CD1c-positive myeloid dendritic cell (primary cell): ENCODE measurements at regions not wholly inside any gene's neighbourhood (a gene's known extent, or its start where the extent isn't known, plus 50 kb on each side); places are given as distances from the start of the nearest gene placed in this dataset.
"Not testable (repeated sequence)": the region's sequence is repeated elsewhere in the genome, so short reads cannot be mapped to it uniquely, and the experiment has no call there.

ENCODE experiments used
- DNase-seq: peaks from one replicate; pipeline ENCODE4 v3.0.0-alpha.2; 2016; ENCODE audit errors: extremely low spot score

DNA sequence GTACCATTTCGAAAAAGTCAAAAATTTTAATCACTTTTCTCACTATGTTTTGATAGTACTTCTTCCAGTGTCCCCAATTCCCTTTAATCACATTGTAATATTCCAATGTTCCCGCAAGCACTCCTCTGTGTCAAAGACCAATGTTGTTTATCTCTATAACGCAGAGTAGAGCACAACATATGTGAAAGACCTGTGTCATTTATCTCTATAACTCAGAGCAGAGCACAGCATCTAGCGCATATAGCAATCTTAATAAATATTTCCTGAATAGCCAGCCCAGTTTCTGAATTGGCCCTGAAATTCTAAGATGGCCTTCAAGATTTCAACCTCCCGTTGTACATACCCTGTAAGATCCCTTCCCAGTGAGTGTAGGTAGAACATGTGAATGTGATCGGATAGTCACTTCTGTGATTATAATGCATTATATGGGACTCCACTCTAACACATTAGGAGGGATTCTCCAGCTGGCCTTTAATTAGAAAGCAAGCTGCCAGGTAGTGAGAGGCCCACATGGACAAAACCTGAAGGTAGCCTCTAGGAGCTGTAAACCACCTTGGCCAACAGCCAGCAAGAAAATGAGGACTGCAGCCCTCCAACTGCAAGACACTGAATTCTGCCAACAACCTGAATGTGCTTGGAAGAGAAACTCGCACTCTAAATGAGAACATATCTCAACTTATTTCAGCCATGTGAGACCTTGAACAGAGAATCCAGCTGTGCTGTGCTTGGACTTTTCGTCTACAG is 238.8 kb upstream of the SYT10 start:
- DNase-seq: no peak

DNA sequence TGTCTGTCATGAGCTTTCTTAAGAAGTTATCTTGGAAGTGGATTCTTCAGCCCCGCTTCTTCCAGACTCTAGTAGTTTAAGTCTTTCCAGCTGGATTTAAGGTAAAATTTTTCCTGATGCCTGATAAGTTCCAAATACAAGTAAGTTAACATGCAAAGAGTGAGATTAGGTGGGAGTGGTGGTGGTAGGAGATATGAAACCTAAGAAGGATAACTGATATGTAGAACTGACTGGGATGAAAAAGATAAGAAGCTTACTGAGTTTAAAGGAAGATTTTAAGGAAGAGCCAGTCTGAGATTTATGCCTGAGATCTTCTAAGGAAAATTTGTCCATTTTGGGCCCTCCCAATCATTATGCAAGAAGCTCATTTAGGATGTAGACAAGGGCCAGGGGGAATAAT is 250.9 kb upstream of the SYT10 start:
- no peak for DNase-seq

DNA sequence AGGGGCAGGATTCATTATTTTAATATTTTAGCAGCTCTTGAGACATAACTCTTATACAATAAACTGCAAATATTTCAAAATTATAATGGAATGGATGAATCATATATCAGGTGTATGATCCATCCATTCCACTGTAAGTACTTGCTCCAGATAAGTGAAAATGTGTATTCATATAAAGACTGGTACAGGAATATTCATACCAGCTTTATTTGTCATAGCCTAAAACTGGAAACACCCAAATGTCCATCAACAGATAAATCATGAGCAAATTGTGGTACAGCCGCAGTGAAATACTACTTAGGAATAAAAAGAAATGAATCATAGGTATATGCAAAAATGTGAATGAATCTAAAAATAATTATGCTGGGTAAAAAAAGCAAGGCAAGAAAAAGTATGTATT is 263.6 kb upstream of the SYT10 start:
- DNase-seq: no peak

DNA sequence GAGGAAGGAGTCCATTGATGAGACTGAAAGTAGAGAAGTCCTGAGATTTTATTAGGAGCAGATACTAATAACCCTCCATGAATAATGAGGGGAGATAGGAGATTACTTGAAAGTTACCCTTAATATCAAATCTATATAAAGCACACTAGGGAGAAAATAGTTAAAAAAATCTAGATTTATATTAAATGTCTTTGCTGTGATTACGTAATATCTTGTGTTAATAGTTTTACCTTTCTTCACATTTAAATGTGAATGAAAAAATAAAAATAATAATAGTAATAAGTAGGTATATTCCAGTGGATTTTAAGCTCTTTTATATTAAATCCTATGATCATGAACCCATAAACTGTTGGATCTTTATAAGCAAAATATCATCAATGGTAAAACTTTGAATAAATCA is 267.3 kb upstream of the SYT10 start:
- DNase-seq: no peak

DNA sequence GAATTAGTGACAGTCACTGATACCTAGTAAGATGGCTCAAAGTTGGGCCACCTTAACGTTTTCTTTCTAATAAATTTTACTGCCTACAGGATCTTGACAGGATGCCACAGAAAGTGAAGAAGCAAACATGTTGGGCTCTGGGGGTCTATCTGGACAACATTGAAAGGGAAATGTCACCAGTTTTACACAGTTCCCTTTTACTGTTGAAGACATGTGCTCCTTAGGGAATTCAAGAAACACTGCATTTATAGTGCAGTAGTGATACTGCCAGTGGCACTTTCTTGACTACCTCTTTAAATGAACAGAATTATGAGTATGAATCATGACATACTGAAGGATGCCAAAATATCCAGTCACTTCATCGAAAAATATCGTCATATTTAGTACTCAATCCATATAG is 269.3 kb upstream of the SYT10 start:
- no peak for DNase-seq

DNA sequence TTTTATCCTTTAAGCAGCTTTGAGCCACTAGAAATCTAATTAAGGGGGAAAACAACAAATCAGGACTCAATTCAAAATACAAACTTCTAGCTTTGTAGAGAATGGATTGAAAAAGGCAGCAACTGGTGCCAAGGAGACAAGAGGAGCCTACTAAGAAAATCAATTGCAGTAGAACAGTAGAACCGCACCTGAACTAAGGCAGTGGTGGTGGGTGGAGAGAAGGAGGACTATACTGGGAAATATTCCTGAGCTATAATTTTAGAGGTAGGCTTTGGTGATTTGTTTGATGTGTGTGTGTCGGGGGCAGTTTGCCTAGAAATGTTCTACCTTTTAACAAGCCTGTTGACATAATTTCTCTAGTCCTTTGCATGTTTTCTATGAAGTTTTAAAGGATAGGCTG is 270.9 kb upstream of the SYT10 start:
- no peak for DNase-seq

DNA sequence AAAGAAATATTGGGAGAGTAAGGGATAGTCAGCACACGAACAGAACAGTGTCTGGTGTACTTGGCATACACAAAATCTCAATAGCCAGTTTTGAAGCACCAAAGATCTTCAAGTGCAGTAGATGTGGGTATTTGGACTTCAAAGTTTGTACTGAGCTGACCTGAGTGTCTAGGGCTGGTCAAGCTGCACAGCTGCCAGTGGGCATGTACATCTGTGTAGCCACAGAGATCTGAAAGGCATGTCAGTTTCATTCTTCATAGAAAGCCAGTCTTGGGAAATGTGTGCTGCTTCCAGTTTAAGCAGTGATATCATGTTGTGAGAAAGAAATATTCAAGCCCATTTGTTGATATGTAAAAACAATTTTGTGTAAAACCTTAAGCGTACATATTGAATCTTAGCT is 279.0 kb upstream of the SYT10 start:
- no peak for DNase-seq

DNA sequence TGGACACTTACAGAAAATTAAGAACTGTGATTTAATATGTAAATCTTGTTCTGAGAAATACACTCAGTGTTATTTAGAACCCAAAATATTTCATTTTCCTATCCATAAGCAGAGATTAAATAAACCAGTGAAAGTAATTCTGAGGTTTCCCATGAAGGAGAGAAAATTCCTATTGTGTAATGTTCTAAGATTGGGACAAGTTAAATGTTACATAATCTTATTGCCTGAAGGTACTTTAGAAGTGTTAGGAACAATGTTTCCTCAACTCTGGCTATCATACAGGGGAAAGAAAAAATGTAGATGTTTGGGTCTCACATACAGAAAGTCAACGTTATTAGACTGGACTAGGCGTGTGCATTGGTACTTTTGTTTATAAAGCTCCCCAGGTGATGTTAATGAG is 281.9 kb upstream of the SYT10 start:
- DNase-seq: no peak

DNA sequence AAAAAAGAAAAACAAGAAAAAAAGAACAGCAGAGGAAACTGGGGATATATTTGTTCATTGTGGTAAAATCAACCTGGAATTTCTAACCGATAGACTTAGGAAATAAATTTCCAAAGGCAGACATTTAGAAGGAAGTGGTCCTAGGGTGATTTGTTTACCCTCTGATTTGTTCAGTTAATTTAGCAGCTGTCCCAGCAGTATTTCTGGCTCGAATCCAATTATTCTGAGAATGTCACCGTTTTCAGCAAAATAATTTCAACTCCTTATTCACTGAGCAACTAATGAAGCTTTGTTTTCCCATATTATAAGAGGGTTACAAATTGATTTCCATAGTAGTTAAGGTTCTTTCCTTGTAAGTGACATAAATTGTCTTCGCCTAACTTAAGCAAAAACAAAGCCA is 285.2 kb upstream of the SYT10 start:
- no peak for DNase-seq

DNA sequence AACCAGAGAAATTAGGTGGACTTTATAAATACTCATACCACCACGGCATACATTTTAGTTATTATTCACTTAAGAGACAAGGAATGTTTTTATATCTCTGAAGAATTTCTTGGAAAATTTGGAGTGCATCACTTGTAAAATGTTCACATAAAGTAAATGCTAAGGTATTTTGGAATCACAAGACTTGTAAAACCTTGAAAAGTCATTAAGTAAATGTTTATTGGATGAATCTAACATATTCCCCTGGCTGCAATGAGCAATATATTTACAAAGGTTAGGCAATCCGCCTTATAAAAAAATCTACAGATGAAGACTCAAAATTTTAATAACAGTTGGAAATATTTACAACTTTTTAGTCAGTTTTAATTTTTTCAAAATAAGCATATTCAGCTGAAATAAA is 287.4 kb upstream of the ALG10 start:
- no peak for DNase-seq

DNA sequence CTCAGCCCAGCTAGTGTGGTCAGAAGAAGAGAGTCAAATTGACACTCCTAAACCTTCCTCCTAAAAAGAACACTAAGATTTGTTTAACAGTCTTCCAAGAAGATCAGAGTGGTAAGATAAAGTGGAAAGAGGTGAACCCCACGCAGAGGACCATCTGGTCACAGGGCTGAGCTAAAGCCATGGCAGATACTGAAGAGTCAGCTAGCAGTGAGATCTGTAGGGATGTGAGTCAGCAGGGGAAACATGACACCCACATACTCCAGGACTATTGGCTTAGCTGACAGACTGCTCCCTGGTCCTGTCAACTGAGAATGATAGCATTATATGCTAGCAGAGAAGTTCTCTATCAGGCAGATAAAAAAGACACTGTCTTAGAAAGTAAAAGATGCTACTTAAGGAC is 269.4 kb upstream of the ALG10 start:
- no peak for DNase-seq

DNA sequence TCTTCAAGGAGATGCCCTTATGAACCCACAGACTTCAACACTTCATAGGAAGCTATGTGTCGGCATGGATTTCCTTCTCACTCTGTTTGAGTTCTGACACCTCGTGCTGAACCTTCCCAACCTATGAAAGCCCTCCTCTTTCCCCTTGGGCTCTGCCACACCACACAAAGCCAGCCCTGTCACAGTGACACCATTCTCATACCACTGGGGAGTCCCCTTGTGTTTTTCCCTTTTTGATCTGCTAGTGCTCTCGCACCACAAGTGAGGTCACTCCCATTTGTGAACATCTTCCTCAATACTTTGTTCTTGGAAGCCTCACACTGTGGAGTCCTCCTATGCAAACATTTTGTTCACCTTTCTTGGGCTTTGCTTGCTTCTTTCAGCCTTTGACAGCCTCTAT is 264.6 kb upstream of the ALG10 start:
- no peak for DNase-seq

DNA sequence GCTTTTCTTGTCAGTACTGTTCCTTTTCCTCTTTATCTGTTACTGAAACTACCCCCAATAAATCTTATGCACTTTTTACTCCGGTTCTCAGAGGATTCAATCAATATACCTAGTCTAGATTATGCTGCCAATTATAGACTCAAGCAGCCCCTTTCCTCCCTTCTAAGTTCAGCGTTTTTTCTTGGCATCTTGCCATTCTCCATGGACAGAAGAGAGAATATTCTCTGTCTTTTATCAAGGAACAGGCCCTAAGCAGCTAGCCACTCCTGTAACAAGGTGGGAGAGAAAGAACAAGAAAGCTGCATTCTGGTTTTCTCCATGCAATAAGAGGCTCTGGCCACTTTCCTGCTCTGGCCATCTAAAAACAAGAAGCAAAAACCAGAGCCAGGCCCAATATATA is 263.0 kb upstream of the ALG10 start:
- DNase-seq: no peak

DNA sequence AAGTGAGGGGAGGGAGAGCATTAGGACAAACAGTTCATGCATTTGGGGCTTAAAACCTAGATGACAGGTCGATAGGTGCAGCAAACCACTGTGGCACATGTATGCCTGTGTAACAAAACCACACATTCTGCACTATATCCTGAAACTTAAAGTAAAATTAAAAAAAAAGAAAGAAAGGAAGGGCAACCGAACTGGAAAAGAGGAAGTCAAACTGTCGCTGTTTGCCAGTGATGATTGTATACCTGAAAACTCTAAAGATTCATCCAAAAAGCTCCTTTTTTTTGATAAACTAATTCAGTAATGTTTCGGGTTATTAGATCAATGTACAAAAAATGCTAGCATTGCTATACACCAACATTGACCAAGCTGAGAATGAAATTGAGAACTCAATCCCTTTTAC is 259.0 kb upstream of the ALG10 start:
- DNase-seq: no peak

DNA sequence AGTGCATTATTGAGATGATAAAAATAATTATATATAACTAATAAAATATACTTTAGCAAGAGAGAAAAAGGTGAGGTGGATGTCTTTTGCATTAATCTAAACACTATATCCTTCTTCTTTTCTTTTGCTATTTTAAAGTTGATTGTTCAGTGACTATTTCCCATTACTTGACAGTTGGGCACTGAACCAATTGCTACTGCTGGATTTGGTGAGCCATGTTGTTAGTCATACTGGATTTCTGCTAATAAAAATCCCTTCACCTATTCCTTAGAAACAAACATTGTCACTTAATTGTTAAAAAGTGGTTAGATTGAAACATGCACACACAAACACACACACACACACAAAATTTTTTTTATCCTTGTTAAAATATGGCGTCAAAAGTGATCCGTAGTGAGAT is 251.6 kb upstream of the ALG10 start:
- no peak for DNase-seq

DNA sequence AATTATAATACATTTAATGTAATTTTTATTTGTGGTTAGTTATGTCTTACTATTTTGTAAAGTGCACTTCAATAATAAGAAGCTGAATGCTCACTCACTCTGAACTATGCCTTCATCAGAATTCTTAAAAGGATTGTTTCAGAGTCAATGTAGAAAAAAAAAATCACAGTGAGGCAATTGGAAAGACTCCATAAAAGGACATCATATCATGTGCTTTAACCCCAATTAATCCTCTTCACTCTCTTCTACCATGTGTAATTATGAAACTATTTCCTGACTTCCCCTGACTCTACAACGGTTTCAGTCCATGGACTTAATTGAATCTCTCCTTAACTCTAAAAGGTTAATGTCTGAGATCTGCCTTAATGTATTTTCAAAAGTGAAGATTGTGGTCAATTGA is 250.4 kb upstream of the ALG10 start:
- no peak for DNase-seq

DNA sequence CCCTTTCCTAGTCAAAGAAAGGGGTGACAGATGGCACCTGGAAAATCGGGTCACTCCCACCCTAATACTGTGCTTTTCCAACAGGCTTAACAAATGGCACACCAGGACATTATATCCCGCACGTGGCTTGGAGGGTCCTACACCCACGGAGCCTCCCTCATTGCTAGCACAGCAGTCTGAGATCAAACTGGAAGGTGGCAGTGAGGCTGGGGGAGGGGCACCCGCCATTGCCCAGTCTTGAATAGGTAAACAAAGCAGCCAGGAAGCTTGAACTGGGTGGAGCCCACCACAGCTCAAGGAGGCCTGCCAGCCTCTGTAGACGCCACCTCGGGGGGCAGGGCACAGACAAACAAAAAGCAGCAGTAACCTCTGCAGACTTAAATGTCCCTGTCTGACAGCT is 249.2 kb upstream of the ALG10 start:
- not testable (repeated sequence) for DNase-seq

DNA sequence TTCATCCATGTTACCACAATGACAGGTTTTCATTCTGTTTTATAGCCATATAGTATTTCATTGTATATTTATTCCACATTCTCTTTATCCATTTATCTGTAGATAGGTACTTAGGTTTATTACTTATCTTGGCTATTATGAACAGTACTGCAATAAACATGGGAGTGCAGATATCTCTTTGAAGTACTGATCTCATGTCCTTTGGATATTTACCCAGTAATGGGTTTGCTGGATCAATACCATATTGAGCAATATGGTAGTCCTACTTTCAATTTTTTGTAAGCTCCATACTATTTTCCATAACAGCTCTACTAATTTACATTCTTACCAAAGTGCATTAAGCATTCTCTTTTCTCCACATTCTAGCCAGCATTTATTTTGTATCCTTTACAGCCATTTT is 235.8 kb upstream of the ALG10 start:
- no peak for DNase-seq

DNA sequence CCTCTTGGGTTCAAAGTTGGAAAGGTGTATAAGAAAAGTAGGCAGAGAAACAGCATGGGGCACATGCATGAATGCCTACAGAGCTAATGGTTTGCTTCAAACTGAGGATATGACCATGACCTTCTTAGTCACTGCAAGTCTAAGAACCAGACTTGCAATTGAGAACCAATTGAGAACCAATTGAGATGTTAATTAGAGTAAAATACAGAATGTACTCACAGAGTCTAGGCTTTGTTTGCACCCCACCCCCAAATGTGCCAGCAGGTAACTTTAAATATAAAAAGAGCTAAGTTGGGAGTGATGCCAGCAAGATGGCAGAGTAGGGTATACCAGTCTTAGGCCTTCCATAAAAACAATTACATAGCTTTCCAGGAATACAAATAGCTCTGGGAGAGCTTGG is 227.3 kb upstream of the ALG10 start:
- no peak for DNase-seq

DNA sequence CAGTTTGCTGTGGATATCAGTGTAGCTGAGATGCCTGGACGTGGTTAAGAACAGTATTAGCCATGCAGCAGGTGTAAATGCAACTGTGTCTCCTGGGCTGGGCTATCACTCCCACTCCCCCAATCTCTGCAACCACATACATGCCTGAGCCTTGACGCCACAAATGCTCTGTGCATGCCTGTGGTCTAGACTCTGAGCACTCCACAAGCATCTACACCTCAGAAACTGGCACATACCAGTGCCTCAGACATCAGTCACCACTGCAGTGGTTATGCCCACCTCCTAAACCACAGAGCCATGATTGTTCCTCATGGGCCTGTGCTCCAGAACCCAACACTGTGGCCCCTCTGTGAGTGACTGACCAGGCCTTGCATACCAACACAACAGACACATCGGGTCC is 226.8 kb upstream of the ALG10 start:
- no peak for DNase-seq

DNA sequence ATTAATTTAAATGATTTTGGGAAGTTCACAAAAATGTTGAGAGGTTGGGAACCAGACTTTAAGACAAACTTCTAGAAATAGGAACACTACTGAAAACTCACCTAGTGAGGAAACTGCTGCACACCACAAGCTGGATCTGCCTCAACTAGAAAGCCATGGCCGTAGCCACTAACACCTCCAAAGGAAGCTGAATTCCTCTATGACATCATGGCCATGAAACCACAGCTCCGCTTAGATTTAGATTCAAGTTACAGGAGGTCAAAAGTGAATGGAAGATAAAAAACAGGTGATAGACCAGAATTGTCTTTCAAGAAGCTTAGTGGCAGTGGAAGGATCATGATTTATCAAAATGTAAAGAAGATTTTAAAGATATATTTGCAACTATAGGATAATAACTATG is 208.8 kb upstream of the ALG10 start:
- DNase-seq: no peak

DNA sequence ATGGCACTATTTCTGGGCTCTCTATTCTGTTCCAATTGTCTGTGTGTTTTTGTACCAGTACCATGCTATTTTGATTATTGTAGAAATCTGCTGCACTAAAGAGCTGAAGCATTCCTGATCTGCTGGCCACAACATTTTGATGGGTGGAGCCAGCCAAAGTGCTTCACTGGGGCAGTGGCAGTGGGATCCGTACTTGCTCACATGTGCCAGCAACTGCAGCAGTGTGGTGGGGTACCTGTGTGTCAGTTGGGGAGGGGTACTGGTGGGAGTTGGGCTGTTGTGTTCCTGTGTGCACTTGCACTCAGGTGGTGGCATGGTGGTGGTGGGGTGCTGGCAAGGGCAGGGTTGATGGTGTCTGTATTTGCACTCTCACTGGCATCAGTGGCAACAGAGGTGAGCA is 204.6 kb upstream of the ALG10 start:
- DNase-seq: no peak

DNA sequence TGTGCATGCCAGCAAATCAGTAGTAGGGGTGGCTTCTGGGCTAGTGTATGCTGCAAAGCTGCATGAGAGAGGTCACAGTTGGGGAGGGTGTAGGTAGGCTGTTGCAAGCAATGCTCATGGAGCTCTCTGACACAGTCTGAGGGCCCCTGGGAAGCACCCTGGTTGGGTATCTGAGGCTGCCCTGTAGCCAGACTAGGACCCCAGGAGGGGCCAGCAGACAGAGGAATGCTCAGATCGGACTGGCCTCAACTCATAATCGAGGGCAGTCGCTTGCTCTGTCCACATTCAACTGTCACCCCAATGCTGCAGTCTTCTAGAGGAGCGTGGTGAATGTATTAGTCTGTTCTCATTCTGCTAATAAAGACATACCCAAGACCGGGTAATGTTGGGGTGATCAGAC is 204.0 kb upstream of the ALG10 start:
- DNase-seq: no peak

DNA sequence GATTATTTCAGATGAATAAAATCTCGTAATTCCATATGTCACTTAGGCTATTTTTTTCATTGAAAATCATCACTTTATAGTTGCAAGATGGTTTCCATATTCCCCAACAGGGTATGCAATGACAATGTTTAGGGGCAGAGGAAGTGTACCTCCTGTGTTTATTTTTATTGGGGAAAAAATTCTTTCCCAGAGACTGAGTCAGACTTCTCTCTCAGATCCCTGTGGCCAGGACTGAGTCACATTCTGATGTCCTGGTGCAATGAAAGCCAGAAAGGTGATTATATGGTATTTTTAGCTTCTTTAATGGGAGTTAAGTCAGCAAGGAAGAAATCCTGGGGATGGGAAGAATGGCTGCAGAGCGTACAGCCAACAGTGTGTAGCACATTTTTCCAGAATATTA is 196.9 kb upstream of the ALG10 start:
- DNase-seq: no peak
